ENCODE measurements at regions not wholly inside any gene's neighbourhood (a gene's known extent, or its start where the extent isn't known, plus 50 kb on each side); places are given as distances from the start of the nearest gene placed in this dataset.

DNA sequence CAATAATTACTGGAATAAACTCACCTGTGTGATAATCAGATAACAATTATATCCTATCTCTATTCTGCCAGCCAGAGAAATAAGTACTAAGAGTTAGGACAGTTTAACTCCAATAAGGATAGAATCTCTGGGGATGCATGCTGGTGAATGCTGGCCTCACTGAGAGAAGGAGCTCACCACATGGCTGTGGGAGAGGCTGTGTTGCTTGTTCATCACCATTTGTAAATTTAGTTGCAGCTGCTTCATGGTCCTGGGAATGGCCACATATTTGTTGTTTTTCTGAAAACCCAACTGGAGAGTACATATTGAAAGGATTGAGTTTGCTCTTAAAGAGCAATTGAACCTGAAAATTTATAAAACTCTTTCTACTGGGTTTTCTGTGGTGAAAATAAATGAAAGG is 207.3 kb downstream of the NECTIN3 start:
- Histone ChIP-seq H3K4me3 (ENCODE audit: low read depth in 1 of 3, low read length in 3 of 3) (no peak overlapping the region), H3K4me1 (ENCODE audit: control insufficient read depth in 4 of 4, insufficient read depth in 4 of 4, low read length in 3 of 4) (no peaks in the 10 kb centered on the region), H3K36me3 (ENCODE audit: control insufficient read depth in 4 of 4, insufficient read depth in 3 of 4, low read depth in 1 of 4, low read length in 3 of 4) (no peaks in the 10 kb centered on the region), H3K27me3 (ENCODE audit: control insufficient read depth in 4 of 4, insufficient read depth in 4 of 4, low read length in 3 of 4) (no peaks in the 10 kb centered on the region), H3K27ac (ENCODE audit: low read depth in 1 of 2, low read length in 2 of 2) (no peak overlapping the region), H3K9me3 (ENCODE audit: control insufficient read depth in 4 of 4, low read length in 3 of 4) (no peaks in the 10 kb centered on the region), H3K9ac (ENCODE audit: low read depth in 1 of 2, low read length in 2 of 2) (no peak overlapping the region)
- DNase-seq (ENCODE audit: low spot score): no peak
- TF ChIP-seq YY1 (IDR thresholded peaks at IDR 0.05): no peak
- TF ChIP-seq RAD21 (IDR thresholded peaks at IDR 0.05): no peak
- TF ChIP-seq, protein P1, sequence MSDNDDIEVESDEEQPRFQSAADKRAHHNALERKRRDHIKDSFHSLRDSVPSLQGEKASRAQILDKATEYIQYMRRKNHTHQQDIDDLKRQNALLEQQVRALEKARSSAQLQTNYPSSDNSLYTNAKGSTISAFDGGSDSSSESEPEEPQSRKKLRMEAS (IDR thresholded peaks at IDR 0.05): no peak
- no peak for TF ChIP-seq HNF4A (conservative IDR thresholded peaks at IDR 0.05)
- TF ChIP-seq NR2F2 (IDR thresholded peaks at IDR 0.05): no peak
- TF ChIP-seq, protein P2, sequence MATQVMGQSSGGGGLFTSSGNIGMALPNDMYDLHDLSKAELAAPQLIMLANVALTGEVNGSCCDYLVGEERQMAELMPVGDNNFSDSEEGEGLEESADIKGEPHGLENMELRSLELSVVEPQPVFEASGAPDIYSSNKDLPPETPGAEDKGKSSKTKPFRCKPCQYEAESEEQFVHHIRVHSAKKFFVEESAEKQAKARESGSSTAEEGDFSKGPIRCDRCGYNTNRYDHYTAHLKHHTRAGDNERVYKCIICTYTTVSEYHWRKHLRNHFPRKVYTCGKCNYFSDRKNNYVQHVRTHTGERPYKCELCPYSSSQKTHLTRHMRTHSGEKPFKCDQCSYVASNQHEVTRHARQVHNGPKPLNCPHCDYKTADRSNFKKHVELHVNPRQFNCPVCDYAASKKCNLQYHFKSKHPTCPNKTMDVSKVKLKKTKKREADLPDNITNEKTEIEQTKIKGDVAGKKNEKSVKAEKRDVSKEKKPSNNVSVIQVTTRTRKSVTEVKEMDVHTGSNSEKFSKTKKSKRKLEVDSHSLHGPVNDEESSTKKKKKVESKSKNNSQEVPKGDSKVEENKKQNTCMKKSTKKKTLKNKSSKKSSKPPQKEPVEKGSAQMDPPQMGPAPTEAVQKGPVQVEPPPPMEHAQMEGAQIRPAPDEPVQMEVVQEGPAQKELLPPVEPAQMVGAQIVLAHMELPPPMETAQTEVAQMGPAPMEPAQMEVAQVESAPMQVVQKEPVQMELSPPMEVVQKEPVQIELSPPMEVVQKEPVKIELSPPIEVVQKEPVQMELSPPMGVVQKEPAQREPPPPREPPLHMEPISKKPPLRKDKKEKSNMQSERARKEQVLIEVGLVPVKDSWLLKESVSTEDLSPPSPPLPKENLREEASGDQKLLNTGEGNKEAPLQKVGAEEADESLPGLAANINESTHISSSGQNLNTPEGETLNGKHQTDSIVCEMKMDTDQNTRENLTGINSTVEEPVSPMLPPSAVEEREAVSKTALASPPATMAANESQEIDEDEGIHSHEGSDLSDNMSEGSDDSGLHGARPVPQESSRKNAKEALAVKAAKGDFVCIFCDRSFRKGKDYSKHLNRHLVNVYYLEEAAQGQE (IDR thresholded peaks at IDR 0.05): no peak
- TF ChIP-seq TAF1 (conservative IDR thresholded peaks at IDR 0.05): no peak
- no peak for TF ChIP-seq SP1 (IDR thresholded peaks at IDR 0.05)
- no peak for TF ChIP-seq FOXA1 (IDR thresholded peaks at IDR 0.05)
- TF ChIP-seq RXRA (IDR thresholded peaks at IDR 0.05): no peak
- TF ChIP-seq, protein P3, sequence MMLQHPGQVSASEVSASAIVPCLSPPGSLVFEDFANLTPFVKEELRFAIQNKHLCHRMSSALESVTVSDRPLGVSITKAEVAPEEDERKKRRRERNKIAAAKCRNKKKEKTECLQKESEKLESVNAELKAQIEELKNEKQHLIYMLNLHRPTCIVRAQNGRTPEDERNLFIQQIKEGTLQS (IDR thresholded peaks at IDR 0.05): no peak
- no peak for TF ChIP-seq JUND (IDR thresholded peaks at IDR 0.05)
- TF ChIP-seq FOXA2 (IDR thresholded peaks at IDR 0.05): no peak

DNA sequence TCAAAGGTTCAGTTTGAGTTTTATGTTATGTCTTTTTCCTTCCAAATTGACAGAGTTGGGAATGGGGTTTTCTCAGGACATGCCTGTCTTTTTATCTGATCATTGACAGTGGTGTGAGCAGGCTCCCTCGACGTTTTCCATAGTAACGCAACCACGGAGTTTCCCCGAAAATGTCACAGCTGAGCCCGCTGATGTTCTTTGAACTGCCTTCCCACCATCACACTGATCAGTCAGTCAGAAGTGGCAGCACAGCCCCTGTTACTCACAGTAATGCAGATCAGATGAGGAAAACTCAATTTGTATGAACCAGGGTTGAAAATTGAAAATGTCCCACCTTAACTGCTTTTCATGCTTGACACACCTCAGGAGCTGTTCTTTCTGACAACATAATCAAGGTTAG is 210.4 kb downstream of the NECTIN3 start:
- Histone ChIP-seq H3K36me3 (ENCODE audit: control insufficient read depth in 4 of 4, insufficient read depth in 3 of 4, low read depth in 1 of 4, low read length in 3 of 4) (no peaks in the 10 kb centered on the region), H3K9me3 (ENCODE audit: control insufficient read depth in 4 of 4, low read length in 3 of 4) (no peaks in the 10 kb centered on the region), H3K27me3 (ENCODE audit: control insufficient read depth in 4 of 4, insufficient read depth in 4 of 4, low read length in 3 of 4) (no peaks in the 10 kb centered on the region), H3K4me3 (ENCODE audit: low read depth in 1 of 3, low read length in 3 of 3) (no peak overlapping the region), H3K27ac (ENCODE audit: low read depth in 1 of 2, low read length in 2 of 2) (no peak overlapping the region), H3K4me1 (ENCODE audit: control insufficient read depth in 4 of 4, insufficient read depth in 4 of 4, low read length in 3 of 4) (no peaks in the 10 kb centered on the region), H3K9ac (ENCODE audit: low read depth in 1 of 2, low read length in 2 of 2) (no peak overlapping the region)
- 80% methylated on average over 6 of the region's 6 CpGs for WGBS
- DNase-seq (ENCODE audit: low spot score): no peak
- no peak for TF ChIP-seq SP1 (IDR thresholded peaks at IDR 0.05)
- TF ChIP-seq, protein P4, sequence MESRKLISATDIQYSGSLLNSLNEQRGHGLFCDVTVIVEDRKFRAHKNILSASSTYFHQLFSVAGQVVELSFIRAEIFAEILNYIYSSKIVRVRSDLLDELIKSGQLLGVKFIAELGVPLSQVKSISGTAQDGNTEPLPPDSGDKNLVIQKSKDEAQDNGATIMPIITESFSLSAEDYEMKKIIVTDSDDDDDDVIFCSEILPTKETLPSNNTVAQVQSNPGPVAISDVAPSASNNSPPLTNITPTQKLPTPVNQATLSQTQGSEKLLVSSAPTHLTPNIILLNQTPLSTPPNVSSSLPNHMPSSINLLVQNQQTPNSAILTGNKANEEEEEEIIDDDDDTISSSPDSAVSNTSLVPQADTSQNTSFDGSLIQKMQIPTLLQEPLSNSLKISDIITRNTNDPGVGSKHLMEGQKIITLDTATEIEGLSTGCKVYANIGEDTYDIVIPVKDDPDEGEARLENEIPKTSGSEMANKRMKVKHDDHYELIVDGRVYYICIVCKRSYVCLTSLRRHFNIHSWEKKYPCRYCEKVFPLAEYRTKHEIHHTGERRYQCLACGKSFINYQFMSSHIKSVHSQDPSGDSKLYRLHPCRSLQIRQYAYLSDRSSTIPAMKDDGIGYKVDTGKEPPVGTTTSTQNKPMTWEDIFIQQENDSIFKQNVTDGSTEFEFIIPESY (IDR thresholded peaks at IDR 0.05): no peak

DNA sequence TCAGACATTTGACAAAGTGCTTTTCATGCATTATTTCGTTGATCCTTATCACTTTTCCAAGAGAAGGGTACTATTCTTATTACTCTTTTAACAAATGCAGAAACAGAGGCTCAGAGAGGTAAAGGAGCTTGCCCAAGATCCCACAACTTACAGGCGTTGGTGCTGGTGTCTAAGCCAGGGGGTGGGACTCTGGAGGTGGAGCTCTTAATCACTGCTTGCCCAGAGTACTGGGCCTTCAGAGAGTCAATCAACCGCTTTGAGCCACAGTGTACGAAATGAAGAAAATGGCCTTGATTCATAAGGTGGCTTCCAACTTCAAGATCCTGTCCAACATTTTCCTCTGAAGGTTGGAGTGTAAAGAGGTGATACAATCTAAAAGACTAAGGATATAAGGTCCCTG is 211.5 kb downstream of the NECTIN3 start:
- no peak overlapping the region for H3K4me3 ChIP-seq (ENCODE audit: low read depth in 1 of 3, low read length in 3 of 3)
- H3K9ac ChIP-seq (ENCODE audit: low read depth in 1 of 2, low read length in 2 of 2): no peak overlapping the region
- H3K27me3 ChIP-seq (ENCODE audit: control insufficient read depth in 4 of 4, insufficient read depth in 4 of 4, low read length in 3 of 4): no peaks in the 10 kb centered on the region
- H3K36me3 ChIP-seq (ENCODE audit: control insufficient read depth in 4 of 4, insufficient read depth in 3 of 4, low read depth in 1 of 4, low read length in 3 of 4): no peaks in the 10 kb centered on the region
- H3K4me1 ChIP-seq (ENCODE audit: control insufficient read depth in 4 of 4, insufficient read depth in 4 of 4, low read length in 3 of 4): no peaks in the 10 kb centered on the region
- 87% methylated on average over 4 of the region's 4 CpGs for WGBS
- no peaks in the 10 kb centered on the region for H3K9me3 ChIP-seq (ENCODE audit: control insufficient read depth in 4 of 4, low read length in 3 of 4)
- DNase-seq (ENCODE audit: low spot score): no peak
- no peak overlapping the region for H3K27ac ChIP-seq (ENCODE audit: low read depth in 1 of 2, low read length in 2 of 2)
- no peak for TF ChIP-seq RAD21 (IDR thresholded peaks at IDR 0.05)
- no peak for TF ChIP-seq HNF4G (IDR thresholded peaks at IDR 0.05)
- TF ChIP-seq NR2F2 (IDR thresholded peaks at IDR 0.05): no peak
- no peak for TF ChIP-seq GABPA (IDR thresholded peaks at IDR 0.05 in 1 of 2, conservative IDR thresholded peaks at IDR 0.05 in 1 of 2)
- TF ChIP-seq TAF1 (conservative IDR thresholded peaks at IDR 0.05): no peak
- TF ChIP-seq FOXA2 (IDR thresholded peaks at IDR 0.05): no peak
- no peak for TF ChIP-seq RXRA (IDR thresholded peaks at IDR 0.05)
- TF ChIP-seq JUND (IDR thresholded peaks at IDR 0.05): no peak
- TF ChIP-seq HNF4A (conservative IDR thresholded peaks at IDR 0.05): no peak
- no peak for TF ChIP-seq SP1 (IDR thresholded peaks at IDR 0.05)
- TF ChIP-seq, protein P1 (IDR thresholded peaks at IDR 0.05): no peak
- TF ChIP-seq, protein P3 (IDR thresholded peaks at IDR 0.05): no peak
- TF ChIP-seq, protein P2 (IDR thresholded peaks at IDR 0.05): no peak
